Heart left ventricle (tissue), 13 donors: ENCODE measurements at regions not wholly inside any gene's neighbourhood (a gene's known extent, or its start where the extent isn't known, plus 50 kb on each side); places are given as distances from the start of the nearest gene placed in this dataset.

Experiments used
- CTCF ChIP-seq, 12 donors: fragments of 200-600 bp; sonication (generic) in 4 of 12; IDR thresholded peaks; one replicate each; pipeline versions ENCODE4 v1.5.0 to v1.8.0; 2018 to 2022; ENCODE audit warnings: antibody characterized with exemption in 12 of 12, mild to moderate bottlenecking in 5 of 12
- POLR2A ChIP-seq, 2 donors: fragments of 450-650 bp; IDR thresholded peaks; one replicate each; pipeline ENCODE4 v1.6.1; 2017; ENCODE audit warnings: antibody characterized with exemption in 2 of 2, mild to moderate bottlenecking in 2 of 2, moderate library complexity in 2 of 2
- donor health status: ischemic (EF 13 %, LVEDD 7.1; RV severe dilation, severe dysfunction).
- donor health status: DM: no; HTN: yes; CAD: no.
- donor health status: DM: no; HTN: no; CAD: no.
- donor health status: ischemic (EF 25% LVEDD 6.9; RV normal size, moderate dysfunction).
- donor health status: ischemic (EF 25% LVEDD 5.7; RV mildly dilated, moderate dysfunction).
- donor health status: ischemic (EF 35%, LVEDD 5.7; RV mildly dilated, moderate dysfunction).
- donor health status: nonischemic (EF 11% LVEDD 7.7; RV severe dilation, severe dysfunction).
- donor health status: DM: yes; HTN: yes; CAD: no.
- donor health status: PGD.
- donor health status: ischemic (EF 29% LVEDD 5.4; RV normal size, mild dysfunction).
- donor health status: nonischemic (EF 23%, LVEDD 6.1; RV moderate dilation, normal function).

- TF ChIP-seq POLR2A (IDR thresholded peaks at IDR 0.05) (no peak), CTCF (IDR thresholded peaks at IDR 0.05) (no peak)
Observed at GRCh38 chr9:90303655-90304054, 339.0 kb downstream of the DIRAS2 start.
